Adrenal gland (tissue), 5 donors: ENCODE measurements at regions not wholly inside any gene's neighbourhood (a gene's known extent, or its start where the extent isn't known, plus 50 kb on each side); places are given as distances from the start of the nearest gene placed in this dataset.

Source experiments
- POLR2A ChIP-seq, 2 donors: fragments of 450-650 bp; IDR thresholded peaks; one replicate each; pipeline ENCODE4 v1.6.1; 2017; ENCODE audit warnings: antibody characterized with exemption in 2 of 2, mild to moderate bottlenecking in 2 of 2, moderate library complexity in 1 of 2
- TF ChIP-seq, protein P1 (sequence below), 6 experiments: fragments of 450-650 bp in 4 of 6; fragments of 200-600 bp in 2 of 6; sonication (generic) in 1 of 6; IDR thresholded peaks; 1 replicate in 5 of 6; 2 replicates in 1 of 6; pipeline versions ENCODE4 v1.5.1 to v1.8.0; 2016 to 2021; ENCODE audit warnings: antibody characterized with exemption in 6 of 6, mild to moderate bottlenecking in 2 of 6, moderate library complexity in 1 of 6
- donor health status: DM: no; HTN: no; CAD: no.

DNA sequence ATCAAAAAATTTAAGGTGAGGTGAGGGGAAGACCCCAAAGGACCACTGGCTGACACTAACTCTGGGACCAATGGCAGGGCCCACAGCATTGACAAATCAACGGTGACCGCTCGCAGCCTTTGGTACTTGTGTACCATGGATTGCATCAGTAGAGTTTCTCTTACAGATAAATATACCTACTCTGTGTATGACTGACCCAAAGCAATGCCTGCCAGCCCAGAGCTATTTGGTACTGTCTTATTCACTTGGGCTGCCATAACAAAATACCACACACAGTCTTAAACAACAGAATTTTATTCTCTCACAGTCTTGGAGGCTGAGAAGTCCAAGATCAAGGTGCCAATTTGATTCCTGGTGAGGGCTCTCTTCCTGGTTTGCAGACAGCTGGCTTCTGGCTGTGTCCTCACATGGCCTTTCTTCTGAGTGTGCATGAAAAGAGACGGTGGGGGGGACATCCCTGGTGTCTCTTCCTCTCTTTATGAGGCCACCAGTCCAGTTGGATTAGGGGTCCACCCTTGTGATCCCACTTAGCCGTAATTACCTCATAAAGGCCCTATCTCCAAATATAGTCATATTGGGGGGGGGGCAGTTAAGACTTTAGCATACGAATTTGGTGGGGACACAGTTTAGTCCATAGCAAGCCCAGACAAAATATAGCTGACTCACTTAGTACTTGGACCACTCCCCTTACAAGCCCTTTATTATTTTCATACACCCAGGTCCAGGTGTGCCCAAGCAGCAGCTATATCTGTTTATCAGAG lies 336.3 kb downstream of the CD83 start:
- no peak for TF ChIP-seq POLR2A (IDR thresholded peaks at IDR 0.05)
- TF ChIP-seq, protein P1, sequence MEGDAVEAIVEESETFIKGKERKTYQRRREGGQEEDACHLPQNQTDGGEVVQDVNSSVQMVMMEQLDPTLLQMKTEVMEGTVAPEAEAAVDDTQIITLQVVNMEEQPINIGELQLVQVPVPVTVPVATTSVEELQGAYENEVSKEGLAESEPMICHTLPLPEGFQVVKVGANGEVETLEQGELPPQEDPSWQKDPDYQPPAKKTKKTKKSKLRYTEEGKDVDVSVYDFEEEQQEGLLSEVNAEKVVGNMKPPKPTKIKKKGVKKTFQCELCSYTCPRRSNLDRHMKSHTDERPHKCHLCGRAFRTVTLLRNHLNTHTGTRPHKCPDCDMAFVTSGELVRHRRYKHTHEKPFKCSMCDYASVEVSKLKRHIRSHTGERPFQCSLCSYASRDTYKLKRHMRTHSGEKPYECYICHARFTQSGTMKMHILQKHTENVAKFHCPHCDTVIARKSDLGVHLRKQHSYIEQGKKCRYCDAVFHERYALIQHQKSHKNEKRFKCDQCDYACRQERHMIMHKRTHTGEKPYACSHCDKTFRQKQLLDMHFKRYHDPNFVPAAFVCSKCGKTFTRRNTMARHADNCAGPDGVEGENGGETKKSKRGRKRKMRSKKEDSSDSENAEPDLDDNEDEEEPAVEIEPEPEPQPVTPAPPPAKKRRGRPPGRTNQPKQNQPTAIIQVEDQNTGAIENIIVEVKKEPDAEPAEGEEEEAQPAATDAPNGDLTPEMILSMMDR (IDR thresholded peaks at IDR 0.05) = no peak
